ENCODE measurements at regions not wholly inside any gene's neighbourhood (a gene's known extent, or its start where the extent isn't known, plus 50 kb on each side); places are given as distances from the start of the nearest gene placed in this dataset.

GRCh38 chr6:14852375-14852774, 393.5 kb upstream of the JARID2 start:
- Mint-ChIP-seq H3K36me3 (ENCODE audit: unreplicated experiment) (no peaks in the 10 kb centered on the region), H3K27me3 (ENCODE audit: unreplicated experiment) (peaks cover 4% of the 10 kb centered on the region), H3K4me3 (ENCODE audit: unreplicated experiment) (no peak overlapping the region), H3K27ac (ENCODE audit: unreplicated experiment) (no peak overlapping the region), H3K4me1 (ENCODE audit: low read depth, unreplicated experiment) (peaks cover 12% of the 10 kb centered on the region), H3K9me3 (ENCODE audit: unreplicated experiment) (peaks cover 3% of the 10 kb centered on the region)
- DNase-seq = no peak
- no peak for TF ChIP-seq CTCF (IDR thresholded peaks at IDR 0.05; ENCODE audit: partially characterized antibody, unreplicated experiment)

GRCh38 chr6:14856177-14856576, 389.7 kb upstream of the JARID2 start:
- no peaks in the 10 kb centered on the region for H3K36me3 Mint-ChIP-seq (ENCODE audit: unreplicated experiment)
- H3K27me3 Mint-ChIP-seq (ENCODE audit: unreplicated experiment) = peaks cover 2% of the 10 kb centered on the region
- no peak for DNase-seq
- no peak overlapping the region for H3K27ac Mint-ChIP-seq (ENCODE audit: unreplicated experiment)
- no peaks in the 10 kb centered on the region for H3K9me3 Mint-ChIP-seq (ENCODE audit: unreplicated experiment)
- no peak for TF ChIP-seq CTCF (IDR thresholded peaks at IDR 0.05; ENCODE audit: partially characterized antibody, unreplicated experiment)
- no peak overlapping the region for H3K4me3 Mint-ChIP-seq (ENCODE audit: unreplicated experiment)
- H3K4me1 Mint-ChIP-seq (ENCODE audit: low read depth, unreplicated experiment) = peaks cover 10% of the 10 kb centered on the region

GRCh38 chr6:14857001-14857400, 388.9 kb upstream of the JARID2 start:
- Mint-ChIP-seq H3K9me3 (ENCODE audit: unreplicated experiment) (no peaks in the 10 kb centered on the region), H3K4me1 (ENCODE audit: low read depth, unreplicated experiment) (peaks cover 10% of the 10 kb centered on the region), H3K4me3 (ENCODE audit: unreplicated experiment) (no peak overlapping the region)

GRCh38 chr6:14857501-14857900, 388.4 kb upstream of the JARID2 start:
- peaks cover 2% of the 10 kb centered on the region for H3K27me3 Mint-ChIP-seq (ENCODE audit: unreplicated experiment)
- no peaks in the 10 kb centered on the region for H3K36me3 Mint-ChIP-seq (ENCODE audit: unreplicated experiment)
- DNase-seq = no peak
- H3K9me3 Mint-ChIP-seq (ENCODE audit: unreplicated experiment) = no peaks in the 10 kb centered on the region
- H3K4me3 Mint-ChIP-seq (ENCODE audit: unreplicated experiment) = no peak overlapping the region
- peaks cover 10% of the 10 kb centered on the region for H3K4me1 Mint-ChIP-seq (ENCODE audit: low read depth, unreplicated experiment)
- no peak overlapping the region for H3K27ac Mint-ChIP-seq (ENCODE audit: unreplicated experiment)
- TF ChIP-seq CTCF (IDR thresholded peaks at IDR 0.05; ENCODE audit: partially characterized antibody, unreplicated experiment) = no peak

More at GRCh38 chr6:14857001-14857400, 388.9 kb upstream of the JARID2 start:
- Mint-ChIP-seq H3K27me3 (ENCODE audit: unreplicated experiment) (peaks cover 2% of the 10 kb centered on the region), H3K27ac (ENCODE audit: unreplicated experiment) (no peak overlapping the region), H3K36me3 (ENCODE audit: unreplicated experiment) (no peaks in the 10 kb centered on the region)
- no peak for TF ChIP-seq CTCF (IDR thresholded peaks at IDR 0.05; ENCODE audit: partially characterized antibody, unreplicated experiment)
- no peak for DNase-seq

GRCh38 chr6:14858808-14859207, 387.1 kb upstream of the JARID2 start:
- no peak for DNase-seq
- Mint-ChIP-seq H3K36me3 (ENCODE audit: unreplicated experiment) (no peaks in the 10 kb centered on the region), H3K4me1 (ENCODE audit: low read depth, unreplicated experiment) (peaks cover 15% of the 10 kb centered on the region), H3K9me3 (ENCODE audit: unreplicated experiment) (no peaks in the 10 kb centered on the region), H3K27me3 (ENCODE audit: unreplicated experiment) (peaks cover 3% of the 10 kb centered on the region), H3K27ac (ENCODE audit: unreplicated experiment) (no peak overlapping the region), H3K4me3 (ENCODE audit: unreplicated experiment) (no peak overlapping the region)
- no peak for TF ChIP-seq CTCF (IDR thresholded peaks at IDR 0.05; ENCODE audit: partially characterized antibody, unreplicated experiment)

Measured in glutamatergic neuron (in vitro differentiated cells).